ENCODE measurements at regions not wholly inside any gene's neighbourhood (a gene's known extent, or its start where the extent isn't known, plus 50 kb on each side); places are given as distances from the start of the nearest gene placed in this dataset.

DNA sequence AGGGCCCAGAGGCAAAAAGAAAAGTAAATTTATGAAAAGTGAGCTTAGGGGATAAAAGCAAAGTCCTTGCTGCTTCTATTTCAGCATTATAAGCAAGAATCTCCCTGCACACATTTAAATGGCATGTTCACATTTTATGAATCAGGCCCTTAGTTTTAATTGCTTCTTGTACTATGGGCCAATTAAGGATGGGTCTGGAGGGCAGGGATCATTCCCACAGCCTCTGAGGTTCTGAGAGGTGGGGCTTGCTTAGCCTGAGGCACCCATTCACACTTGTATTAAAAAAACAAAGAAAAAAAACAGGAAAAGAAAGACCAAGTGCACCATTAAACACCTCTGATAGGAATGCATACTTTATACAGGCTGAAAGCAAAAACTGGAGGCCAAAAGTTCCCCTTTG, 565.1 kb downstream of the BCL11A start:
- Mint-ChIP-seq H3K4me3 (no peak overlapping the region), H3K27ac (no peak overlapping the region)

GRCh38 chr2:59986511-59986910, 566.9 kb downstream of the BCL11A start:
- TF ChIP-seq, protein P1, sequence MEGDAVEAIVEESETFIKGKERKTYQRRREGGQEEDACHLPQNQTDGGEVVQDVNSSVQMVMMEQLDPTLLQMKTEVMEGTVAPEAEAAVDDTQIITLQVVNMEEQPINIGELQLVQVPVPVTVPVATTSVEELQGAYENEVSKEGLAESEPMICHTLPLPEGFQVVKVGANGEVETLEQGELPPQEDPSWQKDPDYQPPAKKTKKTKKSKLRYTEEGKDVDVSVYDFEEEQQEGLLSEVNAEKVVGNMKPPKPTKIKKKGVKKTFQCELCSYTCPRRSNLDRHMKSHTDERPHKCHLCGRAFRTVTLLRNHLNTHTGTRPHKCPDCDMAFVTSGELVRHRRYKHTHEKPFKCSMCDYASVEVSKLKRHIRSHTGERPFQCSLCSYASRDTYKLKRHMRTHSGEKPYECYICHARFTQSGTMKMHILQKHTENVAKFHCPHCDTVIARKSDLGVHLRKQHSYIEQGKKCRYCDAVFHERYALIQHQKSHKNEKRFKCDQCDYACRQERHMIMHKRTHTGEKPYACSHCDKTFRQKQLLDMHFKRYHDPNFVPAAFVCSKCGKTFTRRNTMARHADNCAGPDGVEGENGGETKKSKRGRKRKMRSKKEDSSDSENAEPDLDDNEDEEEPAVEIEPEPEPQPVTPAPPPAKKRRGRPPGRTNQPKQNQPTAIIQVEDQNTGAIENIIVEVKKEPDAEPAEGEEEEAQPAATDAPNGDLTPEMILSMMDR (IDR thresholded peaks at IDR 0.05; ENCODE audit: unreplicated experiment), result no peak
- Mint-ChIP-seq H3K36me3 (no peaks in the 10 kb centered on the region), H3K27ac (no peak overlapping the region), H3K4me1 (peaks cover 6% of the 10 kb centered on the region), H3K27me3 (ENCODE audit: low read depth) (no peaks in the 10 kb centered on the region), H3K9me3 (no peaks in the 10 kb centered on the region), H3K4me3 (no peak overlapping the region)
- no peak for DNase-seq (ENCODE audit: low spot score in 2 of 2, unreplicated experiment in 2 of 2)

More for the DNA sequence above, 565.1 kb downstream of the BCL11A start:
- no peaks in the 10 kb centered on the region for H3K9me3 Mint-ChIP-seq
- TF ChIP-seq, protein P1 (IDR thresholded peaks at IDR 0.05; ENCODE audit: unreplicated experiment), result no peak
- DNase-seq (ENCODE audit: low spot score in 2 of 2, unreplicated experiment in 2 of 2), result no peak
- H3K27me3 Mint-ChIP-seq (ENCODE audit: low read depth), result no peaks in the 10 kb centered on the region
- H3K36me3 Mint-ChIP-seq, result no peaks in the 10 kb centered on the region
- peaks cover 6% of the 10 kb centered on the region for H3K4me1 Mint-ChIP-seq

DNA sequence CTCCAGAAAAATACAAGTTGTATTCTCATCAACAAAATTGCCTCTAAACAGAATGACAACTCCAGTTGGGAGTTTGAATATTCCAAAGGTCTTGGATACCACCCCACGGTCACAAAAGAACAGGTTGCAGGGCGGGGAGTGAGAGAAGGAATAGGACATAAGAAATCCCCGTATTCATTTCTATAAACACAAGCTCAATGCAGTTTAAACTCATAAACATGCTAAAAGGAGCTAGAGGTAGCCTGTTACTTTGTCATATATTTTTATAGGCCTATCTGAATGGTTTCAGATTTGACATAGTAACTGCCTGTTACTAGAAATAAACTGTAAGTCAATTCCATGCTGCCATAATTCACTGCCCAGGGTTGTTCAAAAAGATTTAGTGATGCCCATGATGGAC, 567.5 kb downstream of the BCL11A start:
- DNase-seq (ENCODE audit: low spot score in 2 of 2, unreplicated experiment in 2 of 2), result no peak
- Mint-ChIP-seq H3K27me3 (ENCODE audit: low read depth) (no peaks in the 10 kb centered on the region), H3K27ac (no peak overlapping the region), H3K4me1 (peaks cover 6% of the 10 kb centered on the region), H3K36me3 (no peaks in the 10 kb centered on the region), H3K9me3 (no peaks in the 10 kb centered on the region), H3K4me3 (no peak overlapping the region)
- TF ChIP-seq, protein P1 (IDR thresholded peaks at IDR 0.05; ENCODE audit: unreplicated experiment), result no peak

- no peaks in the 10 kb centered on the region for H3K27me3 Mint-ChIP-seq (ENCODE audit: low read depth)
- TF ChIP-seq, protein P1 (IDR thresholded peaks at IDR 0.05; ENCODE audit: unreplicated experiment), result no peak
- H3K36me3 Mint-ChIP-seq, result no peaks in the 10 kb centered on the region
- DNase-seq (ENCODE audit: low spot score in 2 of 2, unreplicated experiment in 2 of 2), result no peak
- peaks cover 11% of the 10 kb centered on the region for H3K4me1 Mint-ChIP-seq
- H3K9me3 Mint-ChIP-seq, result no peaks in the 10 kb centered on the region
- no peak overlapping the region for H3K27ac Mint-ChIP-seq
- H3K4me3 Mint-ChIP-seq, result no peak overlapping the region
Observed at GRCh38 chr2:59974051-59974766, 579.2 kb downstream of the BCL11A start.

GRCh38 chr2:59969161-59969560, 584.3 kb downstream of the BCL11A start:
- H3K9me3 Mint-ChIP-seq, result no peaks in the 10 kb centered on the region
- no peaks in the 10 kb centered on the region for H3K36me3 Mint-ChIP-seq
- no peak overlapping the region for H3K27ac Mint-ChIP-seq
- peaks cover 5% of the 10 kb centered on the region for H3K4me1 Mint-ChIP-seq
- no peak overlapping the region for H3K4me3 Mint-ChIP-seq
- DNase-seq (ENCODE audit: low spot score in 2 of 2, unreplicated experiment in 2 of 2), result no peak
- TF ChIP-seq, protein P1 (IDR thresholded peaks at IDR 0.05; ENCODE audit: unreplicated experiment), result no peak
- H3K27me3 Mint-ChIP-seq (ENCODE audit: low read depth), result no peaks in the 10 kb centered on the region

Data from mesothelial cell of epicardium (in vitro differentiated cells).